GM12878 (cell line): ENCODE measurements at regions not wholly inside any gene's neighbourhood (a gene's known extent, or its start where the extent isn't known, plus 50 kb on each side); places are given as distances from the start of the nearest gene placed in this dataset.

Source experiments
- ATAC-seq: fragments of 200-7000 bp; cut with Tn5 transposase; 3 replicates; pipeline ENCODE4 v1.9.1; 2020; ENCODE audit warnings: mild to moderate bottlenecking, moderate library complexity
- BruUV-seq: library from RNA; stranded (reverse); fragments of 400-500 nt; replicated peaks from 2 replicates; lab custom pipeline; 2021; lab: Mats Ljungman, UMichigan
- CTCF ChIA-PET: fragments of 300-600 bp; sonication (Branson Sonifier 250); formaldehyde crosslinking; extraction: SDS; loops from one replicate; lab custom pipeline; 2021; ENCODE audit warnings: inconsistent platforms; lab: Yijun Ruan, JAX
- POLR2A ChIA-PET: fragments of 350-600 bp; formaldehyde crosslinking; extraction: SDS; loops from one replicate; lab custom pipeline; 2021; ENCODE audit warnings: inconsistent platforms; lab: Charles Lee
- RAD21 ChIA-PET: fragments of 300-600 bp; sonication (Branson Sonifier 250); formaldehyde crosslinking; loops from one replicate; lab custom pipeline; 2023; ENCODE audit warnings: antibody characterized with exemption; ENCODE audit not compliant: unreplicated experiment; lab: Charles Lee
- SMC1A ChIA-PET: fragments of 300-600 bp; sonication (Branson Sonifier 250); formaldehyde crosslinking; loops from one replicate; lab custom pipeline; 2023; ENCODE audit not compliant: unreplicated experiment, uncharacterized antibody; lab: Charles Lee
- DNase-seq: peaks from one replicate; pipeline ENCODE4 v3.0.0-alpha.2; 2011; ENCODE audit warnings: low read depth, low spot score
- FAIRE-seq: peaks from 3 replicates; lab custom pipeline; 2011; peaks lifted over from hg19 to GRCh38; lab: Jason Lieb, UNC
- H2AFZ ChIP-seq: 2 replicates; pipeline ENCODE4 v1.6.0; 2011; ENCODE audit warnings: low read depth, low read length, control low read depth; ENCODE audit not compliant: control insufficient read depth
- H3K27ac ChIP-seq: 2 replicates; pipeline ENCODE4 v1.5.1; 2011; ENCODE audit warnings: control low read depth; ENCODE audit not compliant: control insufficient read depth, insufficient read depth
- H3K27me3 ChIP-seq, 2 experiments: replicated peaks in 1 of 2; 2 replicates each; pipeline versions ENCODE4 v1.6.0 to v1.6.1; 2011; ENCODE audit warnings: low read length in 1 of 2; ENCODE audit not compliant: control insufficient read depth in 2 of 2, insufficient read depth in 2 of 2
- H3K36me3 ChIP-seq, 2 experiments: 2 replicates each; pipeline ENCODE4 v1.5.1; 2011; ENCODE audit warnings: low read length in 1 of 2; ENCODE audit not compliant: control insufficient read depth in 2 of 2, insufficient read depth in 2 of 2
- H3K4me1 ChIP-seq: 2 replicates; pipeline ENCODE4 v1.6.1; 2011; ENCODE audit warnings: mild to moderate bottlenecking, low read length, moderate library complexity, mixed read lengths; ENCODE audit not compliant: control insufficient read depth, insufficient read depth
- H3K4me2 ChIP-seq: 2 replicates; pipeline ENCODE4 v1.6.0; 2011; ENCODE audit warnings: control low read depth; ENCODE audit not compliant: control insufficient read depth, insufficient read depth
- H3K4me3 ChIP-seq: fragments of 200-600 bp; sonication (generic); 2 replicates; pipeline ENCODE4 v1.5.1; 2016
- H3K79me2 ChIP-seq: 2 replicates; pipeline ENCODE4 v1.6.0; 2011; ENCODE audit warnings: low read length; ENCODE audit not compliant: control insufficient read depth, insufficient read depth
- H3K9ac ChIP-seq: 2 replicates; pipeline ENCODE4 v1.8.0; 2011; ENCODE audit warnings: low read length, control low read depth, mixed read lengths; ENCODE audit not compliant: control insufficient read depth, insufficient read depth
- H3K9me3 ChIP-seq: replicated peaks from 3 replicates; pipeline ENCODE4 v1.5.1; 2011; ENCODE audit warnings: mild to moderate bottlenecking, low read length; ENCODE audit not compliant: control insufficient read depth, insufficient read depth
- H4K20me1 ChIP-seq: 2 replicates; pipeline ENCODE4 v1.6.0; 2011; ENCODE audit not compliant: control insufficient read depth, insufficient read depth
- MAX ChIP-seq: IDR thresholded peaks from 2 replicates; pipeline ENCODE4 v1.6.1; 2012; ENCODE audit warnings: low read depth, low read length, improper control_type of control experiment
- MXI1 ChIP-seq: fragments of 150-350 bp; IDR thresholded peaks from 2 replicates; pipeline ENCODE4 v1.6.1; 2011; ENCODE audit warnings: low read depth, mild to moderate bottlenecking, inconsistent platforms, low read length, improper control_type of control experiment
- NKRF ChIP-seq: fragments of 450-650 bp; conservative IDR thresholded peaks from 2 replicates; pipeline ENCODE4 v1.6.1; 2017; ENCODE audit warnings: mild to moderate bottlenecking, moderate library complexity
- NR2C2 ChIP-seq: IDR thresholded peaks from 2 replicates; pipeline ENCODE4 v1.6.1; 2011; ENCODE audit warnings: borderline replicate concordance, low read depth; ENCODE audit not compliant: control insufficient read depth, insufficient read length
- PRDM15 ChIP-seq: fragments of 450-650 bp; formaldehyde crosslinking; IDR thresholded peaks from 2 replicates; pipeline ENCODE4 v1.4.0; 2020; ENCODE audit warnings: mild to moderate bottlenecking, moderate library complexity
- SPI1 ChIP-seq: IDR thresholded peaks from 2 replicates; pipeline ENCODE4 v1.6.1; 2011; ENCODE audit warnings: low read depth, mild to moderate bottlenecking, low read length, moderate library complexity, borderline replicate concordance; ENCODE audit not compliant: insufficient read depth
- TBL1XR1 ChIP-seq: IDR thresholded peaks from 2 replicates; pipeline ENCODE4 v1.6.1; 2012; ENCODE audit warnings: low read depth, low read length, improper control_type of control experiment
- TCF7 ChIP-seq: IDR thresholded peaks from 2 replicates; pipeline ENCODE4 v1.6.1; 2014; ENCODE audit warnings: antibody characterized with exemption, borderline replicate concordance
- ZZZ3 ChIP-seq: IDR thresholded peaks from 2 replicates; pipeline ENCODE4 v1.6.1; 2011; ENCODE audit warnings: low read depth; ENCODE audit not compliant: control insufficient read depth, insufficient read length
- WGBS: methylation state at CpG from one replicate; pipeline ENCODE4 v1.1.6; 2016; ENCODE audit warnings: low lambda C conversion rate; ENCODE audit not compliant: insufficient replicate concordance, insufficient coverage; ENCODE audit errors: missing lambda C conversion rate; 5-methylcytosine and 5-hydroxymethylcytosine counted together
- in situ Hi-C: fragments of 300-500 bp; cut with MboI; formaldehyde crosslinking; loops from 9 replicates; pipeline ENCODE4 v1.14.3; 2018; ENCODE audit warnings: mixed read lengths
- intact Hi-C: fragments of 100-400 bp; cut with micrococcal nuclease; formaldehyde crosslinking; loops from one replicate; pipeline ENCODE4 v1.14.2; 2022; ENCODE audit not compliant: unreplicated experiment

- no peaks in the 10 kb centered on the region; the same call in 2 of the 3 replicates for H3K9me3 ChIP-seq
- ChIA-PET POLR2A (no interaction called here), RAD21 (no interaction called here), SMC1A (interaction anchor here (0.9 to 1.5 kb wide), 4 partner anchors 8 to 1626 kb away, joined by 3 to 4 read pairs (median 4); no protein-coding TSS in a partner anchor)
- no peak for DNase-seq
- no peaks in the 10 kb centered on the region for H3K36me3 ChIP-seq
- no peak overlapping the region for H3K9ac ChIP-seq
- H3K79me2 ChIP-seq: no peaks in the 10 kb centered on the region
- 46% methylated on average over 1 of the region's 1 CpG for WGBS
- no peak overlapping the region for H3K4me3 ChIP-seq
- in situ Hi-C loops: no loop called here
- H3K27ac ChIP-seq: no peak overlapping the region
- no peak for FAIRE-seq
- no peaks in the 10 kb centered on the region for H3K4me1 ChIP-seq
- no peak for TF ChIP-seq ZZZ3
- TF ChIP-seq, all 136 proteins: peak for 0
- no peak overlapping the region for H3K4me2 ChIP-seq
- intact Hi-C loops: no loop called here
- H4K20me1 ChIP-seq: no peaks in the 10 kb centered on the region
- CTCF ChIA-PET: interaction anchor here (1.1 kb wide), 1 partner anchor 15 kb away, joined by 3 read pairs; no protein-coding TSS in a partner anchor
- no peaks in the 10 kb centered on the region for H3K27me3 ChIP-seq
- no peak for ATAC-seq
- no peak overlapping the region for H2AFZ ChIP-seq
- BruUV-seq: no TSS peak
Observed at GRCh38 chr4:175048111-175048784, 130.1 kb downstream of the ADAM29 start.

GRCh38 chr4:175048906-175049305, 130.7 kb downstream of the ADAM29 start:
- no peaks in the 10 kb centered on the region for H3K36me3 ChIP-seq
- H3K27me3 ChIP-seq: no peaks in the 10 kb centered on the region
- H3K4me1 ChIP-seq: no peaks in the 10 kb centered on the region
- H3K79me2 ChIP-seq: no peaks in the 10 kb centered on the region
- SMC1A ChIA-PET: interaction anchor here (0.9 to 1.5 kb wide), 4 partner anchors 9 to 1627 kb away, joined by 3 to 4 read pairs (median 4); no protein-coding TSS in a partner anchor
- intact Hi-C loops: no loop called here
- FAIRE-seq: no peak
- RAD21 ChIA-PET: no interaction called here
- no peak overlapping the region for H3K4me3 ChIP-seq
- BruUV-seq: no TSS peak
- H3K27ac ChIP-seq: no peak overlapping the region
- H3K4me2 ChIP-seq: no peak overlapping the region
- H4K20me1 ChIP-seq: no peaks in the 10 kb centered on the region
- POLR2A ChIA-PET: no interaction called here
- H3K9me3 ChIP-seq: no peaks in the 10 kb centered on the region; the same call in 2 of the 3 replicates
- H3K9ac ChIP-seq: no peak overlapping the region
- WGBS: 13% methylated on average over 4 of the region's 4 CpGs
- in situ Hi-C loops: no loop called here
- H2AFZ ChIP-seq: no peak overlapping the region
- DNase-seq: no peak
- ATAC-seq: no peak
- CTCF ChIA-PET: interaction anchor here (1.0 to 1.1 kb wide), 2 partner anchors 12 to 14 kb away, joined by 3 read pairs; no protein-coding TSS in a partner anchor
- TF ChIP-seq SPI1 (no peak), PRDM15 (CRISPR knock-in tag) (no peak), MXI1 (no peak), TBL1XR1 (no peak), NR2C2 (no peak), NKRF (no peak), TCF7 (no peak), MAX (no peak)
